ENCODE measurements at regions not wholly inside any gene's neighbourhood (a gene's known extent, or its start where the extent isn't known, plus 50 kb on each side); places are given as distances from the start of the nearest gene placed in this dataset.

GRCh38 chr19:5392486-5392885, 51.9 kb upstream of the PTPRS start:
- no peak for DNase-seq

DNA sequence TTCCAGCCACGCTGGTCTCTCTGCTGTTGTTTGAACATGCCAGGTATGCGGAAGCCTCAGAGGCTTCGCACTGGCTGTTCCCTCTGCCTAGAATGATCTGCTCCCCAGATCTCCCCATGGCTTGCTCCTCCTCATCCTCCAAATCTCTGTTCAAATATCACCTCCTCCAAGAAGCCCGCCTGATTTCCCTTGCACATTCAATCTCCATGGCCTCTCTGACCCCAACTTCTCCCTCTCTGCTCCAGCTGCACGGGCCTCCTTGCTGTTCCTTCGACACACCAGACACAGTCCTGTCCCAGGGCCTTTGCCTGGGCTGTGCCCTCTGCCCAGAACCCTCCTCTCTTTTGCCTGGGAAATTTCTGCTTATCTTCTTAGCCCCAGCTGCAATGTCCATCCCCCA, 52.5 kb upstream of the PTPRS start:
- DNase-seq = no peak

GRCh38 chr19:5394551-5395505, 54.2 kb upstream of the PTPRS start:
- no peak for DNase-seq

DNA sequence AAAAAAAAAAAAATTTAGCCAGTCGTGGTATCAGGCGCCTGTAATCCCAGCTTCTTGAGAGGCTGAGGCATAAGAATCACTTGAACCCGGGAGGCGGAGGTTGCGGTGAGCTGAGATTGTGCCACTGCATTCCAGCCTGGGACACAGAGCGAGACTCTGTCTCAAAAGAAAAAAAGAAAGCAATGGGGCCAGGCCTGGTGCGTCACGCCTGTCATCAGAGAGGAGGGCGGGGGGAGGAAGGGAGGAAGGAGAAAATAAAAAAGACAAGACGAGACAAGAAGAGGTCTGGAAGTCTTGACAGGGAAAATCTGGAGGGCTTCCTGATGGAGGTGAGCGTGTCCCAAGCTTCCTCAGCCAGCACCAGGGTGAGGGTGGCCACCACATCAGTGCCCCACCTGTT, 54.9 kb upstream of the PTPRS start:
- no peak for DNase-seq

GRCh38 chr19:5396096-5396939, 55.7 kb upstream of the PTPRS start:
- no peak for DNase-seq

- DNase-seq = no peak
Observed at GRCh38 chr19:5396963-5397362, 56.4 kb upstream of the PTPRS start.

DNA sequence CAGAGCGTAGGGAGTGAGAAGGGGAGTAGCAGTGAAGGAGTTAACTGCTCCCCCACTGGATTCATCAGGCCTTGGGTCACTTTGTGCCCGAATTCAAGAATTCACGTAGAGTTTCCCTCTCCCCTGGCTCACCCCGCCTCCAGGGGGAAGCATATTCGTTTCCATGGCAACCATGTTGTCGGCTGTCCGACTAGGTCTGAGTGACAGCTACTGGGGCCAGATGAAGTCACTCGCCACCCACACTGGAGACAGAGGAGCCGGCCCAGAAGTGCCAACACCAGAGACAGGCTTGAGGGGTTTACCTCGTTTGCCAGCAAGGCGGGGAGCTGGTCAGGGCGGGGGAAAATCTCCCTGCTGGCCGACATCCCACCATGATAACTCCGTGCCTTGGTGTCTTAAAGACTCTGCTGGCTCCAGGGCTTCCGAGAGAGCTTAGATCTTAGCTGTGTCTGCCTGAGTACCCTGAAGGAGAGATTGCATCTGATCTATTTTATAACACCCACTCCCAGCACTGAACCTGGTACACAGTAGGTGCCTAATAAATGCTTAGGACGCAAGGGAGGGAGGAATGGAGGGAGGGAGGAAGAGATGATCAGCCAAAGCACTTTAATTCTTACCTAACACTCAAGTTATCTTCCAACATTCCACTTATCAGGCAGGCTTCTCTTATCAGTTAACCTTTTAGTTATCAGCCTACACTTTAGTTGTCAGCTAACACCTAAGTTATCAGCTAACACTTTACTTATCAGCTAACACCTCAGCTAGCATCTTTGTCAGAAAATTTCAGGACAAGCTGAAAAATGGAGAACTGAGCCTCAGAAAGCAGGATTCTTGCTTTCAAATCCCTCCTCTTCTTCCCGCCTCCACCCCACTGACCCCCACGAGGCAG, 57.2 kb upstream of the ZNRF4 start:
- DNase-seq = no peak

DNA sequence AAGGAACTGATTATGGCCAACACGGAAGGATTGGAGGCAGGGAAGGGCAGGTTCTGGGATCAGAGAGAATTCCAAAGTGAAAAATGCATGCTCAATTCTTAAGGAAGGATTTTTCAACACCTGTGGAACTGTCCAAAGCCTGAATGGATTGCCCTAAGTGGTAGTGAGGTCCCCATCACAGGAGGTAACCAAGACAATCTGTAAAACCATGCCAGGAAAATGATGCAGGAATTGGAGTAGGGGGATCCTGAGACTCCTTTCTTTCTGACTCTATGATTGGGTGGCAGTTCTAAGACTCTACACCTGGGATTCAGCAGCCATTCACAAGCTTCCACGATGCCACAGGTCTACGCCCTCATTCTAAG, 56.5 kb upstream of the ZNRF4 start:
- no peak for DNase-seq

DNA sequence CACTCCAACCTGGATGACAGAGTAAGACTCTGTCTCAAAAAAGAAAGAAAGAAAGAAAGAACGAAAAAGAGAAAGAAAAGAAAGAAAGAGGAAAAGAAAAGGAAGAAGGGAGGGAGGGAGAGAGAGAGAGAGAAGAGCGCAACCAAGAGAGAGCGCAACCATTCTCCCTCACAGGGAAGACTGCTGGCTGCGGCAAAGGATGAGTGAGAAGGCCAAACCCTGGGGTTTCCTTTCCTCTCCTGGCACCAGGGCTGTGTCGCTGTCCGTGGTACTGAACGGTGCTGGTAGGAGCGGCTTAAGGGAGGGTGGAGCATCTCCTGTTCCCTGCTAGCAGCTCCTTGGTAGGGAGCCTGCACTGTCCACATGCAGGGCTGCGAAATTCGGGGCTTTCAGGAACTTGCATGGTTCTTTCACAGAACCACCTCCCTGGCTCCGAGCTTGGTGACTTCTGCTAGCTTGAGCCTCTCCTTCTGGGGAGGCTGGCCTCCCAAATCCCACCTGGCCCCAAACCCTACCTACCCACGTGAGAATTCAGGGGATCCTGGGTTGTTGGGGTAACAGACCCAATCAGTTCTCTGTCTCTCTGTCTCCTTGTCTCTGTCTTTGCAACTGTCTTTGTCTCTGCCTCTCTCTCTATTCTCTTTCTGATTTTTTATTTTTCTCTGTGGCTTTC, 51.1 kb upstream of the ZNRF4 start:
- peak; percentile 63 for DNase-seq

Measured in GDM1 (cell line).